ENCODE measurements at regions not wholly inside any gene's neighbourhood (a gene's known extent, or its start where the extent isn't known, plus 50 kb on each side); places are given as distances from the start of the nearest gene placed in this dataset.

DNA sequence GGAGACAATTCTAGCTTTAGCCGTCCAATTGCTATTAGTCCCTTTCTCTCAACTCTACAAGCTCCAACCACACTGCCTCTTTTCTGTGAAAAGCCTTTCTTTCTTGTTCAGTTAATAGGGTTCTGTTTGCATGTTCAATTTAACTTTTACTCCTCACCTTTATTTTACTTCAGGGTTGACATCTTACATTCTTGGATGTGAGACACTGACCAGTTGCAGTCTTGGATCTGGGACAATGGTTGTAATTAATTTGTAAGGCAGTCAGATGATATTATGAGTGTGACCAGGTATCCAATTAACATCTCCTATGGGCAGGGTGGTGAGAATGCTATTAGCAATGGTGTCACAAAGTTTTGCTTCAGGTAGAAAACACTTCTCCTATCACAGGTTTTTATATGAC, 774.5 kb downstream of the TLR4 start:
- no peak for DNase-seq (ENCODE audit: low read depth in 2 of 2)

GRCh38 chr9:118482306-118482705, 778.1 kb downstream of the TLR4 start:
- no peak for DNase-seq (ENCODE audit: low read depth in 2 of 2)

- DNase-seq (ENCODE audit: low read depth in 2 of 2), result no peak
These were observed 779.5 kb downstream of the TLR4 start for GRCh38 chr9:118483677-118484076.

DNA sequence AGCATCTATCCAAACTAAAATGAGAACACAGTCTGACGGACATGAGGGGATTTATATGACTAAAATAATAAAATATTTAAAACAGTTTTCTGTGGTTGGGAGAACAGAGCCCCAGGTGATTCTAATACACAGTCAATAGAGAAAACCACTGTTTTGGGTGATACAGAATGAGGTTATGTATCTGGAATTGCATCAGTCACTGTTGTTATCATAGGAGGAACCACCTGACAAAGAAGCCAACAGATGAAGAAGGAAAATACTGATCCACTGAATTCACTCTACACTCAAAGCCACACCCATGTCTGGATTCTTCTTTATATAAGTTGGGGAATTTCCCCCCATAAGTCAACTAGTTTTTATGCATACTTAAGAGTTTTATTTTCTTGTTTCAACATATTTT, 799.0 kb downstream of the TLR4 start:
- no peak for DNase-seq (ENCODE audit: low read depth in 2 of 2)

- DNase-seq (ENCODE audit: low read depth in 2 of 2), result no peak
These were observed 806.5 kb downstream of the TLR4 start for GRCh38 chr9:118510711-118511110.

GRCh38 chr9:118515947-118516346, 811.7 kb downstream of the TLR4 start:
- no peak for DNase-seq (ENCODE audit: low read depth in 2 of 2)

DNA sequence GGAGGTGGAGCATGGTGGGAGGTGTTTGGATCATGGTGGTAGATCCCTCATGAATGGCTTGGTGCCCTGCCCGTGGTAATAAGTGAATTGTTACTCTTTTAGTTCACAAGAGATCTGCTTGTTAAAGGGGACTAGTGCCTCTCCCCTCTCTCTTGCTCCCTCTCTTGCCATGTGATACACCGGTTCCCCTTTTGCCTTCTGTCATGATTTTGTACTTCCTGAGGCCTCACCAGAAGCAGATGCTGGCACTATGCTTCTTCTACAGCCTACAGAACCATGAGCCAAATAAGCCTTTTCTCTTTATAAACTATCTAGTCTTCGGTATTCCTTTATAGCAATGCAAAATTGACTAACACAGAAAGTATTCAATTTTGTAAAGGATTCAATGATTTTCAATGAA, 817.1 kb downstream of the TLR4 start:
- DNase-seq (ENCODE audit: low read depth in 2 of 2), result no peak

DNA sequence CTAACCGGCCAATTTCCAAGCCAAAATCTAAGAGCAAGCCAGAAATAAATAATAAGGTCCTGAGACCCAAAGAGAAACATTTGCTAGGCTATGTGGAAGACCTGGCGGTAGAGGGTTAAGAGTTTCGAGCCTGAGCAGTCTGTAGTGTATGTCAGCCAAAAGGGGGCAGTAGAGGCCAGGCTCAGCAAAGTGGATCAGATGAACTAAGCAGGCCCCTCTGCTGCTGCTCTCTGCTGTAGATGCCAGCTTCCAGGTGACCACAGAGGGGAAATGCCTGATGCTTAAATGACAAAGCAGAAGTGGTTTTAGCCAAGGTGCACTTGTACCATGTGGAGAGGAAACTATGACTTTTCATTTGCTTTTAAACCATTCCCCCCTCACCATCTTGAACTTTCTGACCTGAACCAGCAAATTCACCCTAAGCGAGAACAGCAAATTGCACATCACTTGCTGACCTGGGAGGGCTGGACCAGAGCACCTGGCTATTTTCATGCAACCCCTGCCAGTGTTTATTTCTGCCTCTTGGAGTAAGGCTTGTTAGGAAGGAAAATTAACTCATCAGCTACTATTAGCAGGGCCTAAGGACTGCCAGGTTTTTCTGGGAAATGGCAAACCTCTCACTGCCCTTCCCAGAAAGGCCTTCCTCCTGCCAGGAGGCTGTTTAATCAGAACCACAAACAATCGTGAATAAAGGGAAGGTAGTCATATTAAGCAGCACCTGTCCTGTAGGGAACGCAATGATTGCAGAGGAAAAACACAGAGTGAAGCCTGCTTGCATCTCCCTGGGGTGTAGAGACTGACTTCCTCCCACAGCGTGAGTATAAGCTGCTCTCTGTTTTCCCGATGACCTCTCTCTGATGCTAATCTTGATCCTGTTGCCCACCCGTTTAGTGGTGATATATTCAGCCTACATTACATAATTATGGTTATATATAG, 818.2 kb downstream of the TLR4 start:
- DNase-seq (ENCODE audit: low read depth in 2 of 2), result peak; percentile 77 to 89

DNA sequence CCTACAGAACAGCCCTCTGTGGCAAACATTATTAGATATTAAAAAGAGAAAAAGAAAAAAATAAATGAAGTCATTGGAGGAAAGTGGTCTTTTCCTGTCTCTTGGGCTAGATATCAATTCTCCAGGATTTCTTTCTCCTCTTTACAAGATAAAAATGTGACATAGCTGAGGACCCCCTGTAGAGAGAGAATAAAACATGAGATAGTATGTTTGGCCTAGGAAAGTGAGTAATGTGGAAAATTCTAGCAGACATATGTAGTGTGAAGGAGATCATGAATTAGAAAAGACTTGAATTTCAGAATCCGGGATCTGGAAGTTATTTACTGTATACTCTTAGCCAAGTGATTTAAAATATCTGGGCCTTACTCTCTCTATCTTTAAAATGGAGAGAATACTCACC, 823.1 kb downstream of the TLR4 start:
- no peak for DNase-seq (ENCODE audit: low read depth in 2 of 2)

DNA sequence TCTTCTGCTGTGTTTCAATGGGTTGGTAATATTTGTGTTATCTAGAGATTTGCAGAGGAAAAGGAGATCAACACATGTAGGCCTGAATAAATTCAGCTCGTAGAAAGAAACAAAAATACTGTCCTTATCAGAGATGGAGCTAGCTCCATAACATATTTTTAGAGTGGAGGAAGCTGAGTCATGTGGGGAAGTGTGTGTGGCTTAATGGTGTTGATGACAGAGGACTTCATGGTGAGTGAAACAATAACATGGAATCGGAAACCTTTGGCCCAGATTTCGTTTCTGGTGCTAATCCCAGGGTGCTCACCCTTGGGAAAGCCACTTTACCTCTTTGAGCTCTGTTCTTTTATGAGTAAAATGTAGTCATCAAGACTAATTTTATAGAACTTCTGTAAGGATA, 825.0 kb downstream of the TLR4 start:
- peak; percentile 92 to 99 for DNase-seq (ENCODE audit: low read depth in 2 of 2)

- DNase-seq (ENCODE audit: low read depth in 2 of 2), result peak; percentile 24 to 83
These were observed 825.5 kb downstream of the TLR4 start for GRCh38 chr9:118529624-118530214.

DNA sequence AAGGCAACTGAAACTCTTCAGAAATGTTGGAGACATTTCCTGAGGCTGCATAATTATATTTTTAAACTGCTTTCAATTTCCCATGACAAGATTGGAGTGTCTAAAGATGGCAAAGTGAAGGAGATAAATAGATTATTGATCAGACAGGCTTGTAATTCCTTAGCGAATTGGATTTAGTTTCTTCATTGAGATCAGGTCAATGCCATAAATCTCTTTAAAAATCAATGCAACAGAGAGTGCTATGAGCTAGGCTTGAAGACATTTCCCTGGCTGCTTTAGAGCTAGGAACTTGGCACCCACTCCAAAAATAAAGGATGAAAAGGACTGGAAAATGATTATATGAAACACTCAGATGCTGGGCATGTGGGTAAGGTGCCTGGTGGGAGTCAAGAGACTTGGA, 828.4 kb downstream of the TLR4 start:
- no peak for DNase-seq (ENCODE audit: low read depth in 2 of 2)

DNA sequence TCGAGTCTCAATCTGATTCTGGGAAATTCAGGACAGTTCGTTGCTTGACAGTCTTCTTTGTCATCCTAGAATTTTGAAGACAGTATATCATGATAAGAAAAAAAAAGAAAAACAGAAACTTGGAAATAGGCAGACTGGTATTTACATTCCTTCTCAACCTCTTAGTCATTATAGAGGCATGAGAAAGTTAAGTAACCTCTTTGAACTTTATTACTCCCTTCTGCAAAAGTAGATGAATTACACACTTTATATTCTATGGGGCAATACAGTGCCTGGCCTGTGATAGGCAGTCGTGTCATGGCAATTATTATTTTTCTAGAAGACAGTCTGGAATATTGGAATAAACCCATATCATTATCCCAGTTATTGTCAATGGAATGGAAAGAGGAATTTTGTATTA, 828.9 kb downstream of the TLR4 start:
- DNase-seq (ENCODE audit: low read depth in 2 of 2), result peak in 1 of 2 donors; percentile 45

- peak; percentile 40 to 87 for DNase-seq (ENCODE audit: low read depth in 2 of 2)
These were observed 829.6 kb downstream of the TLR4 start for GRCh38 chr9:118533850-118534249.

DNA sequence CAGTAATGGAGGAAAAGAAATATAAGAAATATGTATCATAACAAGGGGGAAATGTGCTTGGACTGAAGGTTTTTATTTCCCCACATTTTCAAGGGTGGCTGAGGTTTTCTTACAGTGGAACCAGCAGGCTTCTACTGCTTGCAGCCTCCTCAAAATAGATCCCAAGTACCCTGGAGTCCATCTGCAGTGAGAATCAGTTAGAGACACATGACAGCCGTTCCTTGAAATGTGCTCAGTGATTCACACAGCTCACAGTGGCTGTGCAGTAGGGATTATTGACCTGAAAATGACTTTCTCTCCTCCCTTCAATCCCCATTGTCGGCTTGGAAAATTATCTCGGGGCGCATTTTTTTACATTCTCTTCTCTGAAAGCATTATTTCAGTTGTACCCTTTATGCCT, 832.0 kb downstream of the TLR4 start:
- no peak for DNase-seq (ENCODE audit: low read depth in 2 of 2)

DNA sequence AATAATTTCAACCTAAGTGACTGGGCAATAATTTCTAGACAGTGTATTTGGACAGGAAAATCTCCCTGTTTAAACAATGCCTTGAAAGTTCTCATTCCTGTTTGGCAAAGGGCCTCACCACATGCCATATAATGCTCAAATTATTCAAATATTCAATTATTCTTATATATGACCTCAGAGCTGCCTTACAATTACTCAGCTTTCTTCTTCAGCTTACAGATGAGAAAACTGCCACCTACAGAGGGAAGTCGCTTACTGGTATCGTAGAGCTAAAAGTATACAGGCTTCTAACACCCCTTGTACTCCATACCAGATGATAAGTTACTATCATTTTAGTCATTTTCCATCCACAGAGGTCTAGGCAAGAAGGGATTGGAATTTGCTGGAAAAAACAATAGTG, 830.3 kb downstream of the BRINP1 start:
- peak in 1 of 2 donors; percentile 57 for DNase-seq (ENCODE audit: low read depth in 2 of 2)

DNA sequence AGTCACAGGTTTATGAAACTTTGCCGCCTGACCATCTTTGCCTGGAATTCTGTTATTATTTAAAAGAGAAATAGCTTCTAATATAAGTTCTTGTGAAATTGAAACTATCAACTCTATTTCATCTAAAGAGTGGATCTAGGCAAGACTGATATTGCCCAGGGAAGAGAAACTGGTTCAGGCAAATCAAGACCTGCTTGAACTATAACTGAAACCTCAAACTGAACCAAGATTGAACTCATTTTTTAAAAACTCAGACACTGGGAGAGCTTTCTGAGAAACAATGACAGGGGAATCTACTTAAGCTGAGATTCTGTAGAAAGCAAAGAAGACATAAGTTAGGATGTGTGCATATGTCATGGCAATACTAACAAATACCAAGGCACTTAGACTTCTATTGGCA, 815.8 kb downstream of the BRINP1 start:
- no peak for DNase-seq (ENCODE audit: low read depth in 2 of 2)

- DNase-seq (ENCODE audit: low read depth in 2 of 2), result no peak
These were observed 814.2 kb downstream of the BRINP1 start for GRCh38 chr9:118554987-118555386.

DNA sequence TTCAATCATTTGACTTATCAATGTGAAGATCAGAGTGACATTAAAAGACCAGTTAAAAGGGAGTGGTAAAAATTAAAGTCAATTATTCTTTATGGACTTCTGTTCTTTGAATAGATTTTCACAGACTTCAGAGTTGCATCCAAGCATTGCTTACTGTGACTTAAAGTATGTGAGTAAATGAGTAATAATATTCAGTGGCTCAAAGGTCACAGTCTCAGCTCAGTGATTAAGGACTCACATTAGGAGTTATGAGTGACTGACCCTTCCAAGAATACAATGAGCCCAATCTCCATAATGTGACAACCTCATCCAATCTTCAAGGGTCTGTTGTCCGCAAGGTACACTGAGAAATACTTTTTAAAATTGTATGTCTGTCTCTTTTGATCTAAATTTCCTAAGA, 811.2 kb downstream of the BRINP1 start:
- DNase-seq (ENCODE audit: low read depth in 2 of 2), result no peak

DNA sequence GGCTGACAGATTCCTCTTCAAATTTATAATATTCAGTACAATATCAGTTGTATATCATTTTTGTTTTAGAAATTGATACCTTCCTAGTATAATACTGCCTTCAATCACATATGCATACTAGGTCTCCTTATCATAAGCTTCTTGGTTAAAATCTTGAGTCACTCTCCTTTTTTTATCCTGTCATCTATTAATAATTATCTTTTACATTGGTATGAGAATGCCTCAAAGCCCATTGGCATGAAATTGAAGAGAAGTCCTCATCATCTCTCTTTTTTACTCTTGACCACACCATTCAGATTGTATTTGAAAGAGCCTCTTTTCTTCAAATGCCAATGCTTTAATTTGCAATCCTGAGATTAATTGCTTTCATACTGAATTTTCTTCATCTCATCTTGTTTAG, 810.3 kb downstream of the BRINP1 start:
- no peak for DNase-seq (ENCODE audit: low read depth in 2 of 2)

DNA sequence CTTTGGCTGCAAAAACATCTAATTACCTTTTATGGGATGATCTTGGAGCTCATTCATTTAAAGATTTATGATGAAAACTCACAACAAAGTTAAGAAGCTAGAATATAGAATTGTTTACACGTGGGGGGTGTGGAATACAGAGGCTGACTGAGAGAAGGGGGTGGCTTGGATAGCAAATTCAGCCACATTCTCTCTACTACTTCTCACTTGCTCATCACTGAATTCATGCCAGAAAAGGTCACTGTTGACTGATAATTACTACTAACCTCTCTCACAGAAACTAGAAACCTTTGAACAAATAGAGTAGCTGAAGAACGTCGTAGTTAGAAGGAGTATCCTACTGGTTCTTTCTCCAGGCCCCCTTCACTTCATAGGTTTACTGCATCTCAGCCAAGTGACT, 808.2 kb downstream of the BRINP1 start:
- no peak for DNase-seq (ENCODE audit: low read depth in 2 of 2)

GRCh38 chr9:118563677-118564076, 805.6 kb downstream of the BRINP1 start:
- no peak for DNase-seq (ENCODE audit: low read depth in 2 of 2)

GRCh38 chr9:118567861-118568260, 801.4 kb downstream of the BRINP1 start:
- peak in 1 of 2 donors; percentile 27 for DNase-seq (ENCODE audit: low read depth in 2 of 2)
